Colonic mucosa (tissue), 4 donors: ENCODE measurements at regions not wholly inside any gene's neighbourhood (a gene's known extent, or its start where the extent isn't known, plus 50 kb on each side); places are given as distances from the start of the nearest gene placed in this dataset.

Experiments
- DNase-seq: peaks from one replicate; pipeline ENCODE4 v3.0.0-alpha.2; 2020
- H3K27ac ChIP-seq: fragments of 200-600 bp; one replicate; pipeline ENCODE4 v1.8.0; 2021
- H3K27me3 ChIP-seq: fragments of 200-600 bp; one replicate; pipeline ENCODE4 v1.8.0; 2021
- H3K36me3 ChIP-seq: fragments of 200-600 bp; one replicate; pipeline ENCODE4 v1.8.0; 2021
- H3K4me1 ChIP-seq: fragments of 200-600 bp; one replicate; pipeline ENCODE4 v1.8.0; 2021; ENCODE audit warnings: mild to moderate bottlenecking
- H3K4me3 ChIP-seq: fragments of 200-600 bp; one replicate; pipeline ENCODE4 v1.8.0; 2021
- H3K9ac ChIP-seq, 2 donors: one replicate each; pipeline ENCODE4 v1.7.0; 2013; ENCODE audit warnings: control low read depth in 2 of 2, low read depth in 2 of 2, low read length in 2 of 2
- H3K9me3 ChIP-seq: fragments of 200-600 bp; one replicate; pipeline ENCODE4 v1.8.0; 2021
- intact Hi-C: fragments of 100-400 bp; cut with DNase I; formaldehyde crosslinking; loops from one replicate; pipeline ENCODE4 v1.14.1; 2022
- TF ChIP-seq, protein P1 (sequence below): fragments of 200-600 bp; IDR thresholded peaks from one replicate; pipeline ENCODE4 v1.8.0; 2022; ENCODE audit warnings: antibody characterized with exemption, mild to moderate bottlenecking
- donor health status: healthy.
- donor health status: DM: no; HTN: no; CAD: no.
- donor health status: DM: no; HTN: no; CAD: no.

DNA sequence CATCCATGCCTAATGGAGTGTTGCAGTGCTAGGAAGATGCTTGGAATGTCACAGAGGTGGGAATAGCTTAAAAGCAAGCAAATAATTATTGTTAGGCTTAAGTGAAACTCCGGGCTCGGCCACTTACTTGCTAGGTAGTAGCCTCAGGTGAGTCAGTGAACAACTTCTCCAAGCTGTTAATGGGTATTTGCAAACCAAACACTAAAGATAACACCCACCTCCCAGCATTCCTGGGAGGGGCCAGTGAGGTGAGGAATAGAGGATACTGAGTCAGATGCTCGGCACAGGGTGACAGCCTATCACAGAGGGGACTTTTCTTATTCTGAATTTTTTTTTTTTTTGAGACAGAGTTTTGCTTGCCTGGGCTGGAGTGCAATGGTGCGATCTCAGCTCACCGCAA lies 151.2 kb upstream of the RFLNA start:
- Histone ChIP-seq H3K9ac (no peak overlapping the region), H3K9me3 (no peaks in the 10 kb centered on the region), H3K4me3 (no peak overlapping the region), H3K27me3 (no peaks in the 10 kb centered on the region), H3K27ac (no peak overlapping the region), H3K4me1 (no peaks in the 10 kb centered on the region), H3K36me3 (no peaks in the 10 kb centered on the region)
- intact Hi-C loops: no loop called here
- no peak for DNase-seq
- TF ChIP-seq, protein P1, sequence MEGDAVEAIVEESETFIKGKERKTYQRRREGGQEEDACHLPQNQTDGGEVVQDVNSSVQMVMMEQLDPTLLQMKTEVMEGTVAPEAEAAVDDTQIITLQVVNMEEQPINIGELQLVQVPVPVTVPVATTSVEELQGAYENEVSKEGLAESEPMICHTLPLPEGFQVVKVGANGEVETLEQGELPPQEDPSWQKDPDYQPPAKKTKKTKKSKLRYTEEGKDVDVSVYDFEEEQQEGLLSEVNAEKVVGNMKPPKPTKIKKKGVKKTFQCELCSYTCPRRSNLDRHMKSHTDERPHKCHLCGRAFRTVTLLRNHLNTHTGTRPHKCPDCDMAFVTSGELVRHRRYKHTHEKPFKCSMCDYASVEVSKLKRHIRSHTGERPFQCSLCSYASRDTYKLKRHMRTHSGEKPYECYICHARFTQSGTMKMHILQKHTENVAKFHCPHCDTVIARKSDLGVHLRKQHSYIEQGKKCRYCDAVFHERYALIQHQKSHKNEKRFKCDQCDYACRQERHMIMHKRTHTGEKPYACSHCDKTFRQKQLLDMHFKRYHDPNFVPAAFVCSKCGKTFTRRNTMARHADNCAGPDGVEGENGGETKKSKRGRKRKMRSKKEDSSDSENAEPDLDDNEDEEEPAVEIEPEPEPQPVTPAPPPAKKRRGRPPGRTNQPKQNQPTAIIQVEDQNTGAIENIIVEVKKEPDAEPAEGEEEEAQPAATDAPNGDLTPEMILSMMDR: no peak

DNA sequence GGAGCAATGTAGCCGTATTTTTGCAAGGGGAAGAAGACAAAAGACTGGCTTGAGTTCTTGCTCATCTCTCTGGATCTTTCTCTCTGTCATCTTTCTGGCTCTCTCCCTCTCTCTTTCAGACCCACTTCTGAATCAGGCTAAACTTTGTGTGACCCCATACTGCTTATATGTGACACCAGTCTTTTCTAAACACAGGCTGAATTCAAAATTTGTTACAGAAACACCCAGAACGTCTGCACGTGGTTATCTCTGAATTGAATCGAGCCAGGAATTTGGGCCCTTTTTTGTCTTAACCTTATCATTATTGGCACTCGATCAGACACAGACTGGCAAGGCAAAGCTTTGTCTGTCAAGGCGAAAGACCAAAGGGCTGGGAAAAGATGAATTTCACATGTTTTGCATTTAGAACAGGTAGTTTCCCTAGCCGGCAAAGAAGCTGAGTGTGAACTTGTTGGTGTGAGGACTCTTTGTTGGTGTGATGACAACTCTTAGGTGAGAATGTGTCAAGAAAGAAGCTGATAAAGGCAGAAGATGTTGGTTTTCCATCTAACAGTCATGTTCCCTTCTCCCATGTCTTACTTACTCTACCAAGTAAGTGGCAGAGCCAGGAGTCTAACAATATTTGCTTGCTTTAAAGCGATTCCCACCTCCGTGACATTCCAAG lies 150.2 kb upstream of the RFLNA start:
- Histone ChIP-seq H3K9ac (no peak overlapping the region), H3K36me3 (no peaks in the 10 kb centered on the region), H3K27ac (no peak overlapping the region), H3K9me3 (no peaks in the 10 kb centered on the region), H3K27me3 (no peaks in the 10 kb centered on the region), H3K4me1 (no peaks in the 10 kb centered on the region), H3K4me3 (no peak overlapping the region)
- intact Hi-C loops: no loop called here
- no peak for DNase-seq
- TF ChIP-seq, protein P1: no peak

DNA sequence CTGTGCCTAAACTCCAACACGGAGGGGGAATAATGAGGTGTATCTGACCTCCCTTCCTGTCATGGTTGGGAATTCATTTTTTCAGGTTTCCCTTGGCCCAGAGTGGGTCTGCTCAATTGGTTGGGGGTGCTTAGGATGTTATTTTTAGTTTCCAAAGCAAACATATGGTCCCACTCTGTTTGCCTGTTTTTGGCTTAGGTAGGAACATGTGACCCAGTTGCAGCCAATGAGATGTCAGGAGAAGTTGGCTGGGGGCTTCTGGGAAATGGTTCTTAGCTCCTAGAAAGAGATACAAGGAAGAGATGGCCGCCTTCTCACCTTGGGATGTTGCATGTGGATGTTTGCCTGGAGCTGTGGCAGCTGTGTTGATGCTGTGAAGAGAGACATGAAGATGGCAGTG lies 147.9 kb upstream of the RFLNA start:
- Histone ChIP-seq H3K36me3 (no peaks in the 10 kb centered on the region), H3K27ac (no peak overlapping the region), H3K4me1 (no peaks in the 10 kb centered on the region), H3K27me3 (no peaks in the 10 kb centered on the region), H3K4me3 (no peak overlapping the region), H3K9me3 (no peaks in the 10 kb centered on the region), H3K9ac (no peak overlapping the region)
- intact Hi-C loops: no loop called here
- TF ChIP-seq, protein P1: no peak
- DNase-seq: no peak

DNA sequence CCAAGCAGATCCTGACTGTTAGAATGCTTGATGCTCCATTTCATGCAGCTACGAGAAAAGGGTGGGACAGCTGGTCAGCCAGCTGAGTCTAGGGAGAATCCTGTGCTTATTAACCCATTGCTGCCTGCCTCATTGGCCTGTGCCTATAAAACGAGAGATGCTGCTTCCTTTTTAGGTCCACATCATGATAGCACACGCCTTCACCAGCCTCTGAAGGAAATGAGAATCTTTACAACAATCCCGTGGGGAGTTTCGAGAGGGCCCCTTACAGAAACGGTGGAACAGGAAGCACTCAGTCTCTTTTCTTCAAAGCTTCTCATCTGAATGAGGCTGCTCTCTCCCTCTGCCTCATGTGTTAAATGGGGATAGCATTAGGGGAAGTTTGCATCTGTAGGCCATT lies 147.3 kb upstream of the RFLNA start:
- TF ChIP-seq, protein P1: no peak
- H3K36me3 ChIP-seq: no peaks in the 10 kb centered on the region
- intact Hi-C loops: no loop called here

DNA sequence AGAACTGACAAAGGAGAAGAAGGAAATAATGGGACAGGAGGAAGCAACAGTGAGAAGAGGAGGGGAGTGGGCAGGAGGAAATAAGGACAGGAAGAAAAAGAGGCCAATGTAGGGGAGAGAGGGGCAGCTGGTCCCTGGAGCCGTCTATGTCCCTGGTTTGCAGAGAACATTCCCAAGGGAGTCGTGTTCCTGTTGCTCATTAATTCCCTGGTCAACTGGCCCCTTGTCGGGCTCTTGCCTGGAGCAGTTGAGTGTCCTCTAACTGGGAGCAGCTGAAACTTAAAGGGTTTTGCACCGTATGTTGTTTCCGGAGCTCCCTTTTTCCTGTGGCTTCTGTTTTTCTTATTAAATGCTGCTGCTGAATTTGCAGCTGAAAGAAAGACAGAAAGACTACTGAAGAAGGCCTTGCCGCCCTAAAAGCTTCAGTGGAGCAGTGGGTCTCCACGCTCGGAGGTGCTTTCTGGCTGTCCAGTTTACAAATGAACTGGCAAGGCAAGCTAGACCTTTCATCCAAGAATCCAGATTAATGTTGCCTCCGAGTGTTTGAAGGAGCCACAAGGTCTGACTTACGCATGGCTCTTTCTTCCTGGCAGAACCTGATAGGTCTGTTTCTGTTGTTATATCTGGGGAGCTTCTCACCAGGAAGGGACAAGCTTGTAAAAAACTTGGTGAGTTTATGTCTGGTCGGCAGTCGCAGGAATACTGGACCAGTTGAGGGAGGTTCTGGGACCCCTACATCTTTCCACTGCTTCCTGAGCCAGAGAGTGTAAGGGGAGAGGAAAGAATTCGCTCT lies 146.2 kb upstream of the RFLNA start:
- intact Hi-C loops: no loop called here

More for the DNA sequence above, 147.3 kb upstream of the RFLNA start:
- no peak for DNase-seq
- Histone ChIP-seq H3K27ac (no peak overlapping the region), H3K4me3 (no peak overlapping the region), H3K9me3 (no peaks in the 10 kb centered on the region), H3K27me3 (no peaks in the 10 kb centered on the region), H3K4me1 (no peaks in the 10 kb centered on the region), H3K9ac (no peak overlapping the region)

More for the DNA sequence above, 146.2 kb upstream of the RFLNA start:
- no peaks in the 10 kb centered on the region for H3K9me3 ChIP-seq
- no peaks in the 10 kb centered on the region for H3K27me3 ChIP-seq
- no peak for DNase-seq
- H3K9ac ChIP-seq: no peak overlapping the region
- TF ChIP-seq, protein P1: no peak
- H3K36me3 ChIP-seq: no peaks in the 10 kb centered on the region
- no peak overlapping the region for H3K27ac ChIP-seq
- H3K4me3 ChIP-seq: no peak overlapping the region
- H3K4me1 ChIP-seq: no peaks in the 10 kb centered on the region
